Activated gamma-delta T cell treated with Interleukin-2 at 50 U/mL for 16 hours (primary cell): ENCODE measurements at regions not wholly inside any gene's neighbourhood (a gene's known extent, or its start where the extent isn't known, plus 50 kb on each side); places are given as distances from the start of the nearest gene placed in this dataset.
"Not testable (repeated sequence)": the region's sequence is repeated elsewhere in the genome, so short reads cannot be mapped to it uniquely, and the experiment has no call there.

Experiments used
- DNase-seq: peaks from one replicate; pipeline ENCODE4 v3.0.0-alpha.2; 2020

GRCh38 chr12:119931402-119931801, 54.3 kb upstream of the CIT start:
- no peak for DNase-seq

GRCh38 chr12:119932921-119933320, 55.8 kb upstream of the CIT start:
- DNase-seq: no peak

GRCh38 chr12:119934780-119935179, 54.3 kb upstream of the BICDL1 start:
- not testable (repeated sequence) for DNase-seq

- DNase-seq: no peak
Observed at GRCh38 chr12:119936705-119937311, 52.2 kb upstream of the BICDL1 start.

- peak; percentile 69 for DNase-seq
Observed at GRCh38 chr12:119938049-119938667, 50.9 kb upstream of the BICDL1 start.
